ENCODE measurements at regions not wholly inside any gene's neighbourhood (a gene's known extent, or its start where the extent isn't known, plus 50 kb on each side); places are given as distances from the start of the nearest gene placed in this dataset.

DNA sequence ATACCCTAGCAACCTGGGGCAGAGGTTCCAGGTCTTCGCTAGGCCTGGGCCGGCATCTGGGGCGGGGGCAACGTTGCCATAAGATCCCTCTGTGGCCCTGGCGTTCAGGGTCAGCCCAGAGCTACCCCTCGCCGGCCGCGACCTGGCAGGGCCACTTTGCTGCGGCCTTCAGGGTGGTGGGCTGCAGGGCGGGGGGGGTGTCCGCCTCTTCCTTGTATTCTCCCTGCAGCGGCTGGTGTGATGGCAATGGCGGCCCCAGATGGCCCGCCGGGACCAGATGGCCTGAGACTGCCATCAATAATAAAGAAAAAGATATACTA, 539.2 kb upstream of the POT1 start:
- TF ChIP-seq, protein P1, sequence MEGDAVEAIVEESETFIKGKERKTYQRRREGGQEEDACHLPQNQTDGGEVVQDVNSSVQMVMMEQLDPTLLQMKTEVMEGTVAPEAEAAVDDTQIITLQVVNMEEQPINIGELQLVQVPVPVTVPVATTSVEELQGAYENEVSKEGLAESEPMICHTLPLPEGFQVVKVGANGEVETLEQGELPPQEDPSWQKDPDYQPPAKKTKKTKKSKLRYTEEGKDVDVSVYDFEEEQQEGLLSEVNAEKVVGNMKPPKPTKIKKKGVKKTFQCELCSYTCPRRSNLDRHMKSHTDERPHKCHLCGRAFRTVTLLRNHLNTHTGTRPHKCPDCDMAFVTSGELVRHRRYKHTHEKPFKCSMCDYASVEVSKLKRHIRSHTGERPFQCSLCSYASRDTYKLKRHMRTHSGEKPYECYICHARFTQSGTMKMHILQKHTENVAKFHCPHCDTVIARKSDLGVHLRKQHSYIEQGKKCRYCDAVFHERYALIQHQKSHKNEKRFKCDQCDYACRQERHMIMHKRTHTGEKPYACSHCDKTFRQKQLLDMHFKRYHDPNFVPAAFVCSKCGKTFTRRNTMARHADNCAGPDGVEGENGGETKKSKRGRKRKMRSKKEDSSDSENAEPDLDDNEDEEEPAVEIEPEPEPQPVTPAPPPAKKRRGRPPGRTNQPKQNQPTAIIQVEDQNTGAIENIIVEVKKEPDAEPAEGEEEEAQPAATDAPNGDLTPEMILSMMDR (IDR thresholded peaks at IDR 0.05) = no peak
- no peak for TF ChIP-seq POLR2A (IDR thresholded peaks at IDR 0.05)
